Epithelial cell of esophagus (primary cell): ENCODE measurements at regions not wholly inside any gene's neighbourhood (a gene's known extent, or its start where the extent isn't known, plus 50 kb on each side); places are given as distances from the start of the nearest gene placed in this dataset.

Experiments
- DNase-seq: peaks from one replicate; pipeline ENCODE4 v3.0.0; 2010; ENCODE audit warnings: low read depth
- H3K4me3 ChIP-seq: 2 replicates; pipeline ENCODE4 v1.5.1; 2011; ENCODE audit warnings: mild to moderate bottlenecking, low read length, control low read depth
- CTCF ChIP-seq: IDR thresholded peaks from 2 replicates; pipeline ENCODE4 v1.5.1; 2011; ENCODE audit warnings: low read depth, mild to moderate bottlenecking, low read length, control low read depth, inconsistent platforms; ENCODE audit not compliant: insufficient read depth; ENCODE audit errors: missing control alignments

- no peak for DNase-seq
These were observed 568.9 kb upstream of the ADGRL4 start for GRCh38 chr1:79575424-79575823.

GRCh38 chr1:79568411-79568810 lies 561.9 kb upstream of the ADGRL4 start:
- no peak overlapping the region for H3K4me3 ChIP-seq
- peak; percentile 79 for DNase-seq
- no peak for TF ChIP-seq CTCF

More at GRCh38 chr1:79575424-79575823, 568.9 kb upstream of the ADGRL4 start:
- no peak for TF ChIP-seq CTCF
- H3K4me3 ChIP-seq: no peak overlapping the region

- H3K4me3 ChIP-seq: no peak overlapping the region
- TF ChIP-seq CTCF: no peak
- no peak for DNase-seq
These were observed 555.0 kb upstream of the ADGRL4 start for GRCh38 chr1:79561521-79561978.

- no peak overlapping the region for H3K4me3 ChIP-seq
- no peak for TF ChIP-seq CTCF
- DNase-seq: no peak
These were observed 549.7 kb upstream of the ADGRL4 start for GRCh38 chr1:79556189-79556588.

- no peak overlapping the region for H3K4me3 ChIP-seq
- TF ChIP-seq CTCF: no peak
- DNase-seq: peak; percentile 74
These were observed 548.2 kb upstream of the ADGRL4 start for GRCh38 chr1:79554688-79555087.

- no peak for DNase-seq
- no peak for TF ChIP-seq CTCF
These were observed 544.8 kb upstream of the ADGRL4 start for GRCh38 chr1:79551321-79551720.

GRCh38 chr1:79550402-79550801 lies 543.9 kb upstream of the ADGRL4 start:
- no peak overlapping the region for H3K4me3 ChIP-seq
- no peak for TF ChIP-seq CTCF

More at GRCh38 chr1:79551321-79551720, 544.8 kb upstream of the ADGRL4 start:
- no peak overlapping the region for H3K4me3 ChIP-seq

More at GRCh38 chr1:79550402-79550801, 543.9 kb upstream of the ADGRL4 start:
- no peak for DNase-seq
